ENCODE measurements at regions not wholly inside any gene's neighbourhood (a gene's known extent, or its start where the extent isn't known, plus 50 kb on each side); places are given as distances from the start of the nearest gene placed in this dataset.

GRCh38 chr16:55252577-55252976 is 71.4 kb upstream of the IRX6 start:
- no peak for TF ChIP-seq CTCF (IDR thresholded peaks at IDR 0.05)
- TF ChIP-seq EP300 (IDR thresholded peaks at IDR 0.05): no peak
- TF ChIP-seq POLR2A (IDR thresholded peaks at IDR 0.05): no peak

All from tibial nerve (tissue), 4 donors.